Lower leg skin (tissue), 4 donors: ENCODE measurements at regions not wholly inside any gene's neighbourhood (a gene's known extent, or its start where the extent isn't known, plus 50 kb on each side); places are given as distances from the start of the nearest gene placed in this dataset.

Source experiments
- DNase-seq, 2 donors: peaks; one replicate each; pipeline ENCODE4 v3.0.0-alpha.2; 2019; ENCODE audit warnings: low spot score in 2 of 2
- H3K4me3 ChIP-seq: fragments of 200-600 bp; sonication (generic); 2 replicates; pipeline ENCODE4 v1.5.1; 2017; ENCODE audit warnings: mild to moderate bottlenecking, low read depth; ENCODE audit not compliant: poor library complexity, severe bottlenecking
- CTCF ChIP-seq, 3 donors: fragments of 450-650 bp; IDR thresholded peaks; one replicate each; pipeline ENCODE4 v1.5.1; 2016; ENCODE audit warnings: antibody characterized with exemption in 3 of 3, mild to moderate bottlenecking in 3 of 3, moderate library complexity in 2 of 3
- POLR2A ChIP-seq, 2 donors: fragments of 450-650 bp; IDR thresholded peaks; one replicate each; pipeline ENCODE4 v1.6.1; 2016 to 2017; ENCODE audit warnings: antibody characterized with exemption in 2 of 2, mild to moderate bottlenecking in 1 of 2, moderate library complexity in 1 of 2
- WGBS, 2 donors: methylation state at CpG; one replicate each; pipeline ENCODE4 v1.1.5; 2018; 5-methylcytosine and 5-hydroxymethylcytosine counted together
- intact Hi-C: fragments of 100-400 bp; cut with DNase I; formaldehyde crosslinking; loops from one replicate; pipeline ENCODE4 v1.15.0; 2023; ENCODE audit warnings: low total_unique reads

- 73 to 80% methylated on average over 3 of the region's 3 CpGs for WGBS, 2 donors
- intact Hi-C loops = no loop called here
- no peak for TF ChIP-seq CTCF (IDR thresholded peaks at IDR 0.05)
- TF ChIP-seq POLR2A (IDR thresholded peaks at IDR 0.05) = no peak
- DNase-seq = no peak
- no peak overlapping the region for H3K4me3 ChIP-seq
These were observed 86.9 kb upstream of the MGAT5 start for GRCh38 chr2:134167015-134167414.

GRCh38 chr2:134169788-134170187 lies 84.1 kb upstream of the MGAT5 start:
- intact Hi-C loops = no loop called here
- no peak overlapping the region for H3K4me3 ChIP-seq
- TF ChIP-seq POLR2A (IDR thresholded peaks at IDR 0.05) = no peak
- 59 to 67% methylated on average over 3 of the region's 3 CpGs for WGBS, 2 donors
- no peak for DNase-seq

- TF ChIP-seq POLR2A (IDR thresholded peaks at IDR 0.05) (no peak), CTCF (IDR thresholded peaks at IDR 0.05) (no peak)
- intact Hi-C loops = no loop called here
- DNase-seq = no peak
- 43 to 53% methylated on average over 3 of the region's 3 CpGs for WGBS, 2 donors
- no peak overlapping the region for H3K4me3 ChIP-seq
These were observed 83.6 kb upstream of the MGAT5 start for GRCh38 chr2:134170294-134170693.

GRCh38 chr2:134170700-134171099 lies 83.2 kb upstream of the MGAT5 start:
- intact Hi-C loops = no loop called here
- no peak for DNase-seq
- 68 to 79% methylated on average over 3 of the region's 3 CpGs for WGBS, 2 donors
- no peak overlapping the region for H3K4me3 ChIP-seq
- TF ChIP-seq CTCF (IDR thresholded peaks at IDR 0.05) (no peak), POLR2A (IDR thresholded peaks at IDR 0.05) (no peak)

- DNase-seq = peak in 1 of 2 donors; percentile 33
- intact Hi-C loops = no loop called here
- no peak for TF ChIP-seq CTCF (IDR thresholded peaks at IDR 0.05)
- no peak for TF ChIP-seq POLR2A (IDR thresholded peaks at IDR 0.05)
- H3K4me3 ChIP-seq = no peak overlapping the region
- WGBS, 2 donors = 42 to 58% methylated on average over 14 of the region's 14 CpGs
These were observed 80.4 kb upstream of the MGAT5 start for GRCh38 chr2:134173338-134174016.

- WGBS, 2 donors = 88 to 92% methylated on average over 5 of the region's 5 CpGs
- H3K4me3 ChIP-seq = no peak overlapping the region
- TF ChIP-seq CTCF (IDR thresholded peaks at IDR 0.05) (no peak), POLR2A (IDR thresholded peaks at IDR 0.05) (no peak)
- intact Hi-C loops = no loop called here
- DNase-seq = no peak
These were observed 79.2 kb upstream of the MGAT5 start for GRCh38 chr2:134174711-134175110.
